ENCODE measurements at regions not wholly inside any gene's neighbourhood (a gene's known extent, or its start where the extent isn't known, plus 50 kb on each side); places are given as distances from the start of the nearest gene placed in this dataset.

DNA sequence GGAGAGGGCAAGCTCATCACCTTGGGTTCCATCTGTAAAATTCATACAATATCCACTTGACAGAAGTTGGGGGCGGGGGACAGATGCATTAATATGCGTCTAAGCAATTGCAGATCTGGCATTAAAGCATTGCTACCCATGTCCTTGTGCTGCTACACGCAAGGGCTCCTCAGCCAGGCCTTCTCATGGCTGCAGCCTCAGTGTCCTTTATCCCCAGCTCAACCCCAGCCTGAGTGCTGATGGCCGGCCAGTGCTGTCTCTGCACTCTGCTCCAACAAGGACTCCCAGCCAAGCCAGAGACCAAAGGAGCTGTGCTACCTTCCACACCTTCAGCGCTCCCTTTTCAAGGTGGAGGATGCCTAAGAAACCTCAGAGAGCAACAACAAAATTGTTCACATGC is 188.5 kb upstream of the STXBP5 start:
- TF ChIP-seq, protein P1, sequence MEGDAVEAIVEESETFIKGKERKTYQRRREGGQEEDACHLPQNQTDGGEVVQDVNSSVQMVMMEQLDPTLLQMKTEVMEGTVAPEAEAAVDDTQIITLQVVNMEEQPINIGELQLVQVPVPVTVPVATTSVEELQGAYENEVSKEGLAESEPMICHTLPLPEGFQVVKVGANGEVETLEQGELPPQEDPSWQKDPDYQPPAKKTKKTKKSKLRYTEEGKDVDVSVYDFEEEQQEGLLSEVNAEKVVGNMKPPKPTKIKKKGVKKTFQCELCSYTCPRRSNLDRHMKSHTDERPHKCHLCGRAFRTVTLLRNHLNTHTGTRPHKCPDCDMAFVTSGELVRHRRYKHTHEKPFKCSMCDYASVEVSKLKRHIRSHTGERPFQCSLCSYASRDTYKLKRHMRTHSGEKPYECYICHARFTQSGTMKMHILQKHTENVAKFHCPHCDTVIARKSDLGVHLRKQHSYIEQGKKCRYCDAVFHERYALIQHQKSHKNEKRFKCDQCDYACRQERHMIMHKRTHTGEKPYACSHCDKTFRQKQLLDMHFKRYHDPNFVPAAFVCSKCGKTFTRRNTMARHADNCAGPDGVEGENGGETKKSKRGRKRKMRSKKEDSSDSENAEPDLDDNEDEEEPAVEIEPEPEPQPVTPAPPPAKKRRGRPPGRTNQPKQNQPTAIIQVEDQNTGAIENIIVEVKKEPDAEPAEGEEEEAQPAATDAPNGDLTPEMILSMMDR (IDR thresholded peaks at IDR 0.05): no peak
- no peak for TF ChIP-seq POLR2A (IDR thresholded peaks at IDR 0.05)

Data from uterus (tissue), 2 donors.